Amygdala (tissue), 56 donors: ENCODE measurements at regions not wholly inside any gene's neighbourhood (a gene's known extent, or its start where the extent isn't known, plus 50 kb on each side); places are given as distances from the start of the nearest gene placed in this dataset.
A peak's percentile ranks its signal among the peaks of the same experiment; 100 is the strongest.
"Not testable (repeated sequence)": the region's sequence is repeated elsewhere in the genome, so short reads cannot be mapped to it uniquely, and the experiment has no call there.

Source experiments
- DNase-seq, 56 donors: peaks; one replicate each; lab custom pipeline; 2025; lab: John Stamatoyannopoulos, UW

- no peak for DNase-seq
Measured at GRCh38 chr2:228373191-228373590, 191.7 kb upstream of the SPHKAP start.

GRCh38 chr2:228372212-228372611 lies 190.7 kb upstream of the SPHKAP start:
- no peak for DNase-seq

- no peak for DNase-seq
Measured at GRCh38 chr2:228369400-228370031, 188.0 kb upstream of the SPHKAP start.

- no peak for DNase-seq
Measured at GRCh38 chr2:228367356-228367755, 185.9 kb upstream of the SPHKAP start.

GRCh38 chr2:228359473-228359872 lies 178.0 kb upstream of the SPHKAP start:
- DNase-seq = no peak

GRCh38 chr2:228355897-228356296 lies 174.4 kb upstream of the SPHKAP start:
- DNase-seq = no peak

GRCh38 chr2:228352980-228353379 lies 171.5 kb upstream of the SPHKAP start:
- not testable (repeated sequence) for DNase-seq

GRCh38 chr2:228352048-228352447 lies 170.6 kb upstream of the SPHKAP start:
- DNase-seq = no peak

GRCh38 chr2:228348516-228349064 lies 167.1 kb upstream of the SPHKAP start:
- DNase-seq = no peak

- DNase-seq = no peak
Measured at GRCh38 chr2:228344531-228344930, 163.0 kb upstream of the SPHKAP start.

- no peak for DNase-seq
Measured at GRCh38 chr2:228339525-228339924, 158.0 kb upstream of the SPHKAP start.

GRCh38 chr2:228334180-228334579 lies 152.7 kb upstream of the SPHKAP start:
- DNase-seq = no peak

GRCh38 chr2:228329282-228329681 lies 147.8 kb upstream of the SPHKAP start:
- DNase-seq = peak in 4 of 56 donors; percentile 3 to 28 (median 12)

- peak in 1 of 56 donors; percentile 15 for DNase-seq
Measured at GRCh38 chr2:228321015-228321414, 139.5 kb upstream of the SPHKAP start.

GRCh38 chr2:228318218-228318617 lies 136.7 kb upstream of the SPHKAP start:
- DNase-seq = no peak

- no peak for DNase-seq
Measured at GRCh38 chr2:228312172-228312571, 130.7 kb upstream of the SPHKAP start.

- no peak for DNase-seq
Measured at GRCh38 chr2:228303960-228304359, 122.5 kb upstream of the SPHKAP start.

GRCh38 chr2:228283491-228284171 lies 102.1 kb upstream of the SPHKAP start:
- no peak for DNase-seq

GRCh38 chr2:228282376-228282775 lies 100.9 kb upstream of the SPHKAP start:
- no peak for DNase-seq

GRCh38 chr2:228273159-228273558 lies 91.7 kb upstream of the SPHKAP start:
- DNase-seq = no peak

GRCh38 chr2:228269351-228269750 lies 87.9 kb upstream of the SPHKAP start:
- no peak for DNase-seq

- DNase-seq = no peak
Measured at GRCh38 chr2:228268756-228269155, 87.3 kb upstream of the SPHKAP start.
